HFF-Myc (cell line): ENCODE measurements at regions not wholly inside any gene's neighbourhood (a gene's known extent, or its start where the extent isn't known, plus 50 kb on each side); places are given as distances from the start of the nearest gene placed in this dataset.

Source experiments
- DNase-seq: peaks from one replicate; pipeline ENCODE4 v3.0.0-alpha.2; 2011; ENCODE audit warnings: low read depth; ENCODE audit errors: extremely low read depth
- H3K4me3 ChIP-seq: replicated peaks from 2 replicates; pipeline ENCODE4 v1.5.1; 2011; ENCODE audit warnings: low read depth, mild to moderate bottlenecking, control low read depth, low read length
- CTCF ChIP-seq: IDR thresholded peaks from 2 replicates; pipeline ENCODE4 v1.5.1; 2012; ENCODE audit warnings: mild to moderate bottlenecking, low read depth, low read length, control low read depth; ENCODE audit errors: missing control alignments

GRCh38 chrX:113959912-113960626 lies 623.8 kb upstream of the HTR2C start:
- no peak for TF ChIP-seq CTCF
- no peak overlapping the region for H3K4me3 ChIP-seq
- DNase-seq, result no peak

GRCh38 chrX:113956936-113957335 lies 627.0 kb upstream of the HTR2C start:
- DNase-seq, result no peak
- H3K4me3 ChIP-seq, result no peak overlapping the region
- TF ChIP-seq CTCF, result no peak

GRCh38 chrX:113954297-113954696 lies 629.6 kb upstream of the HTR2C start:
- no peak for DNase-seq
- TF ChIP-seq CTCF, result no peak
- no peak overlapping the region for H3K4me3 ChIP-seq

GRCh38 chrX:113950081-113950678 lies 633.7 kb upstream of the HTR2C start:
- no peak overlapping the region for H3K4me3 ChIP-seq
- no peak for DNase-seq
- no peak for TF ChIP-seq CTCF

GRCh38 chrX:113947548-113947947 lies 636.3 kb upstream of the HTR2C start:
- no peak overlapping the region for H3K4me3 ChIP-seq
- TF ChIP-seq CTCF, result no peak
- DNase-seq, result no peak

- TF ChIP-seq CTCF, result no peak
- no peak overlapping the region for H3K4me3 ChIP-seq
- DNase-seq, result no peak
These were observed 648.4 kb upstream of the HTR2C start for GRCh38 chrX:113935518-113935917.
